SH-SY5Y (cell line): ENCODE measurements at regions not wholly inside any gene's neighbourhood (a gene's known extent, or its start where the extent isn't known, plus 50 kb on each side); places are given as distances from the start of the nearest gene placed in this dataset.

Source experiments
- GATA2 ChIP-seq: IDR thresholded peaks from 2 replicates; pipeline ENCODE4 v1.6.1; 2011; ENCODE audit warnings: mild to moderate bottlenecking, low read depth, low read length
- GATA3 ChIP-seq: IDR thresholded peaks from 2 replicates; pipeline ENCODE4 v1.6.1; 2011; ENCODE audit warnings: low read depth, mild to moderate bottlenecking, low read length, moderate library complexity

DNA sequence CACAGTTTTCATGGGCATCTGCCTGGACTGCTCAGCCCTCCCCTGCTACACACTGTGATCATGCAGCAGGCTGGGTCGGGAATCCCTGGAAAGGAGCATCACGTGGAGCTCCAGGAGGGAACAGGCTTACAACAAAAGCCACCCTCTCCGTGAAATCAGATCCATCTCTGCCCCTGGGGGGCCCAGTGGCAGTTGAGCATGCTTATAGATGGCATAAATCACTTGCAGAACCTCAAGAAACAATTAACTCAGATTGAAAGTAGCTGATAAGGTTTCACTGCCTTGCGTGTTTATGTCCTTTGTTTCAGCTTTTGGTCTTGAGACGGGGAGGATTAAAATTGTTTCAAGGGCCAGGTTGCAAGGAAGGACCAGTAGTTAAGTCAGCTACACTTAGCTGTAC is 354.8 kb upstream of the MEIS1 start:
- TF ChIP-seq GATA2 (no peak), GATA3 (no peak)
